ENCODE measurements at regions not wholly inside any gene's neighbourhood (a gene's known extent, or its start where the extent isn't known, plus 50 kb on each side); places are given as distances from the start of the nearest gene placed in this dataset.

- TF ChIP-seq, protein P1, sequence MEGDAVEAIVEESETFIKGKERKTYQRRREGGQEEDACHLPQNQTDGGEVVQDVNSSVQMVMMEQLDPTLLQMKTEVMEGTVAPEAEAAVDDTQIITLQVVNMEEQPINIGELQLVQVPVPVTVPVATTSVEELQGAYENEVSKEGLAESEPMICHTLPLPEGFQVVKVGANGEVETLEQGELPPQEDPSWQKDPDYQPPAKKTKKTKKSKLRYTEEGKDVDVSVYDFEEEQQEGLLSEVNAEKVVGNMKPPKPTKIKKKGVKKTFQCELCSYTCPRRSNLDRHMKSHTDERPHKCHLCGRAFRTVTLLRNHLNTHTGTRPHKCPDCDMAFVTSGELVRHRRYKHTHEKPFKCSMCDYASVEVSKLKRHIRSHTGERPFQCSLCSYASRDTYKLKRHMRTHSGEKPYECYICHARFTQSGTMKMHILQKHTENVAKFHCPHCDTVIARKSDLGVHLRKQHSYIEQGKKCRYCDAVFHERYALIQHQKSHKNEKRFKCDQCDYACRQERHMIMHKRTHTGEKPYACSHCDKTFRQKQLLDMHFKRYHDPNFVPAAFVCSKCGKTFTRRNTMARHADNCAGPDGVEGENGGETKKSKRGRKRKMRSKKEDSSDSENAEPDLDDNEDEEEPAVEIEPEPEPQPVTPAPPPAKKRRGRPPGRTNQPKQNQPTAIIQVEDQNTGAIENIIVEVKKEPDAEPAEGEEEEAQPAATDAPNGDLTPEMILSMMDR (tag by site-specific recombination; IDR thresholded peaks at IDR 0.05), result no peak
- TF ChIP-seq ZNF174 (tag by site-specific recombination; IDR thresholded peaks at IDR 0.05), result no peak
- TF ChIP-seq, protein P2, sequence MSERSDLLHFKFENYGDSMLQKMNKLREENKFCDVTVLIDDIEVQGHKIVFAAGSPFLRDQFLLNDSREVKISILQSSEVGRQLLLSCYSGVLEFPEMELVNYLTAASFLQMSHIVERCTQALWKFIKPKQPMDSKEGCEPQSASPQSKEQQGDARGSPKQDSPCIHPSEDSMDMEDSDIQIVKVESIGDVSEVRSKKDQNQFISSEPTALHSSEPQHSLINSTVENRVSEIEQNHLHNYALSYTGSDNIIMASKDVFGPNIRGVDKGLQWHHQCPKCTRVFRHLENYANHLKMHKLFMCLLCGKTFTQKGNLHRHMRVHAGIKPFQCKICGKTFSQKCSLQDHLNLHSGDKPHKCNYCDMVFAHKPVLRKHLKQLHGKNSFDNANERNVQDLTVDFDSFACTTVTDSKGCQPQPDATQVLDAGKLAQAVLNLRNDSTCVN (tag by site-specific recombination; optimal IDR thresholded peaks at IDR 0.05), result no peak
- no peak for TF ChIP-seq ZNF10 (tag by site-specific recombination; IDR thresholded peaks at IDR 0.05)
- TF ChIP-seq KLF16 (tag by site-specific recombination; IDR thresholded peaks at IDR 0.05), result no peak
- TF ChIP-seq ZNF157 (tag by site-specific recombination; IDR thresholded peaks at IDR 0.05), result no peak
- no peak for TF ChIP-seq ZNF792 (tag by site-specific recombination; IDR thresholded peaks at IDR 0.05)
- TF ChIP-seq ZNF645 (tag by site-specific recombination; IDR thresholded peaks at IDR 0.05), result no peak
- no peak for TF ChIP-seq ZBTB48 (tag by site-specific recombination; IDR thresholded peaks at IDR 0.05)
- TF ChIP-seq ZNF530 (tag by site-specific recombination; IDR thresholded peaks at IDR 0.05; ENCODE audit: low read depth), result no peak
- TF ChIP-seq ZNF624 (tag by site-specific recombination; IDR thresholded peaks at IDR 0.05), result no peak
These were observed 157.1 kb upstream of the PGRMC2 start for GRCh38 chr4:128444544-128445302.

Data from HEK293 (cell line).